NCI-H2107 treated with DMSO at 0.1 percent for 48 hours (cell line): ENCODE measurements at regions not wholly inside any gene's neighbourhood (a gene's known extent, or its start where the extent isn't known, plus 50 kb on each side); places are given as distances from the start of the nearest gene placed in this dataset.

Experiments used
- DNase-seq: peaks from one replicate; lab custom pipeline; 2025; ENCODE audit not compliant: unreplicated experiment; lab: John Stamatoyannopoulos, UW

DNA sequence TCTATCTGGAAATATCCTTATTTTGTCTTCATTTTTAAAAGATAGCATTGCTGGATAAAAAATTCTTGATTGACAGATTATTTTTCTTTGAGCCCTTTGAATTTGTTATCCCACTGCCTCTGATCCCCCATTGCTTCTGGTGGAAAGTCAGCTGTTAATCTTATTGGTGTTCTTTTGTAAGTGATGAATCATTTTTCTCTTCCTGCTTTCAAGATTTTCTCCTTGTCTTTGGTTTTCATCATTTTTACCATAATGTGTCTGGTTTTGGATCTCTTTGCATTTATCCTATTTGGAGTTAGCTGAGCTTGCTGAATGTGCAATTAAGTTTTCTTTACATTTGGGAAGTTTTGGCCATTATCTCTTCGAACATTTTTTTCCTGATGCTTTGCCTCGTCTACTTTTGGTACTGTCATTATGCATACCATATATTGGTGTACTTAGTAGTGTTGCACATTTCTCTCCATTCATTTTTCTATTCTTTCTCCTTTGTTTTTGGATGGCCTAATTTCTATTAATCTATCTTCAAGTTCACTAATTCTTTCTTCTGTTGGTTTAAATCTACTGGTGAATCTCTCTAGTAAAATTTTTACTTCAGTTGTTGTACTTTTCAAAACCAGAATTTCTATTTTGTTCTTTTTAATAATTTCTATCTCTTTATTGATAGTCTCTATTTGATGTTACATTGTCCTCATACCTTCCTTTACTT, 440.0 kb upstream of the PROK2 start:
- no peak for DNase-seq

DNA sequence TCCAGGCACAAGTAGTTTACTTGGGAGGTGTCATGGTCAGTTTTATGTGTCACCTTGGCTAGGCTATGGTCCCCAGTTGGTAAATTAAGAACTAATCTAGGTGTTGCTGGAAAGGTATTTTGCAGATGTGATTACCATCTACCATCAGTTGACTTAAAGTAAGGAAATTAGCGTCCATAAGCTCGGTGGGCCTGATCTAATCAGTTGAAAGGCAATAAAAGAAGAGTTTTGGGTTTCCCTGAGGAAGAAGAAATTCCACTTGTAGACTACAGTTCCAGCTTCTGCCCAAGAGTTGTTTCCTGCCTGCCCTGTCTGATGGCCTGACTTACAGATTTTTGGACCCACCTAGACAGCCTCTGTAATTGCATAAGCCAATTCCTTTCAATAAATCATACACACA, 438.7 kb upstream of the PROK2 start:
- no peak for DNase-seq

DNA sequence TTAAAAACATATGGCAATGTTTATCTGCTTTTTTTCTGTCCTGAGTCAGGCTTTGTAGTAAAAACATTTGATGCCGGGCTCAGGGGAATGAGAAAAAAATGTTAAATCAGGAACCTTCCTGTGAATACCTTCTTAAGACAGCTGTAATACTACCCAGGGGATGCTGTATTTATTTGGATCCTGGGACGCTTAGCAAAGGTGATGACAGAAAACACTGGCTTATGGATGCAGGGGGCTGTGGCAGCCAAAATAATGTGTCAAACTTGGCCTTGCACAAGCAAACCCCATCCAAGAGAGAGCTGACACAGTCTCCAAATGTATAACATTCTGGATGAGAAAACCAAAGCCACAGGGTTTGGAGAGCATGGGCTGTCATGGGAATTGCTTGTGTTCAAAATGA, 438.2 kb upstream of the PROK2 start:
- no peak for DNase-seq

DNA sequence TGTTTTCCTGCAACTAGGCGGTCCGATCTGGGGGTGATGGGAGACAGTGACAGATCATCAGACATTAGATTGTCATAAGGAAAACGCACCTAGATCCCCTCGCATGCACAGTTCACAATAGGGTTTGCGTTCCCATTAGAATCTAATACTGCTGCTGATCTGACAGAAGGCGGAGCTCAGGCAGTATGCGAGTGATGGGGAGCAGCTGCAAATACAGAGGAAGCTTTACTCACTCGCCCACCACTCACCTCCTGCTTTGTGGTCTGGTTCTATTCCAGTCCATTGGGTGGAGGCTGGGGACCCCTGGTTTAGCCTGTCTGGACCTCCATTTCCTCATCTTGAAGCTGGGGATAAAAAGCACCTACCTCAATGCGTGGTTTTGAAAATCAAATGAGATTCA, 437.5 kb upstream of the PROK2 start:
- DNase-seq = no peak

DNA sequence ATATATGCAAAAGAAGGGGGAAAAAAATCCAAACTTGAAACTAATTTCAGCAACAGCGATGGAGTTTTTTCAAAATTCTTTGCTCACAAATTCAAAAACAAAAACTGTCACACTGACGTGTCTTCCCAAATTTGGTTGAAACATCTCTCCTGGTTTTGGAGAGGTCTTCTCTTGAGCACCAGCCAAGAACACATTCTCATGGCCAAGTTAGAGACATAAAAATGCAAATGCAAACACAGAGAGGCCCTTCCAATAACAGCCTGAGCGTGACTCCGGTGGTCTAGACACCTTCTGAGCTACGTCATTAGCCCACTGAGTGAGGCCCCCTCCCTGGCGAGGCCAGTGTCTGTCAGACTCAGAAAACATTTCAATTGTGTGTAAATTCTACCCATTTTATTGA, 436.0 kb upstream of the PROK2 start:
- no peak for DNase-seq

DNA sequence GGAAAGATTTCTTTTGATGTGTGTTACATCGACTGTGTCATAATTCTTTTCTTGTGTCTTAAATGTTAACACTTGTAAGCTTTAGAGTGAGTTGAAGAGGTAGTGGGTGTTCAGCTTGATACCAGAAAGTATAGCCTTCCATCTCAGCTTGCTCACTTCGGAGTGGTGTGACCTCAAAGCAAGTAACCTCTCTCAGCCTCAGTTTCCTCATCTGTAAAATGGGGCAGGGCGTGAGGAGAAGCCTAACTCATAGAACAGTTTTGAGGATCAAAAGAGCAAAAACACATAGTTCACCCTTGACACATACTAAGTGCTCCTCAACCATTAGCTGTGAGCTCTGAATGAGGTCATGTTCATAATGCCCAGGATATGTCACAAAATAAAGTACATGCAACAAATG, 434.8 kb upstream of the PROK2 start:
- no peak for DNase-seq

DNA sequence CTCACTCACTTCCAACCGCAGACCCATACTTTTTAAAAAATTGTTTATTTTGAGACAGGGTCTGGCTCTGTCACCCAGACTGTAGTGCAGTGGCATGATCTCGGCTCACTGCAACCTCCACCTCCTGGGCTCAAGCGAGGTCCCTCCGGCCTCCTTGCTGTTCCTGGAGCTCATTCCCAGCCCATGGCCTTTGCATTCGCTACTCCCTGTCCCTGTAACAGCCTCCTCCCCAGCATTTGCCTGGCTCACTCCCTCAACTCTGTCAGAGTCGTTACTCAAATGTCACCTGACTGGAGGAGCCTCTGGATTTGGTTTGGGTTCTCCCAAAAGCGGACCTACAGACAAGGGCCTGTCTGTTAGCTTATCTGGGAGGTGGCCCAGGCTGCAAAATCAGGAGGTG, 432.6 kb upstream of the PROK2 start:
- no peak for DNase-seq

DNA sequence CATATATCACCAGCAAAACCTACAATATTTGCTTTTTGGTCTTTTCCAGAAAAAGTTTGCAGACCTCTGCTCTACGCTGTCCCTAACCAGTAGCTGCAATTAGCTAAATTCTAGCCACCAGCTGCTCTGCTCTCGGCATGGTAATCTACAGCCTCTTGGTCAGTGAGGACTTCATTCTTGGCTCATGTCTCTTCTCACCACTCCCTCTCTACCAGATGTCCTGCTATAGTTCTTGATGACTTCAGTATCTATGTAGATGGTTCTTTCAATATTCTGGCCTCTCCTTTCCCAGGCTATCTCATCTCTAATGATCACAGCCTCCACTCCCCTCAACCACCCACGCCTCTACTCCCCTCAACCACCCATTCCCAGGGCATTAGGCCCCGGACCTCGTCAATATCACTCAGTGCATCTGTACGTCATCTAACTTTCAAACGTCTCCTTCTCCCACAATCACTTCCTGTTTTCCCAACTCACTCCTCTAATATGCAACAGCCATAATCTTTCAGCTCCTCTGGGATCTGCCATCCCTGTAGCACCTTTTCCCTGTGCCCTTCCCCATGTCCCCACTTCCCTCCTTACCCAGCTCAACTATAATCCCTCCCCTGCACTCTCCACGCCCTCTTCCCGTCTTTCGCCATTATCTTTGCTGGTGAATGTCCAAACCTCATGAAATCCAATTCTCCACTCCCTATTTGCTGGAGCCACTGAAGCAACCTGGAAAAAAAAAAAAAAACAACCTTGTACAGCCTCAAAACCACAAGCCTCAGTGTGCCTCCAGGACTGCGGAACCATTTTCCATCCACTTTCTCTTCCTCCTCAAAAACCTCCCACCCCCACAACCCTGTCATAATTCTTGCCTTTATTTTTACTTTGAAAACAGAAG, 429.4 kb upstream of the PROK2 start:
- no peak for DNase-seq

DNA sequence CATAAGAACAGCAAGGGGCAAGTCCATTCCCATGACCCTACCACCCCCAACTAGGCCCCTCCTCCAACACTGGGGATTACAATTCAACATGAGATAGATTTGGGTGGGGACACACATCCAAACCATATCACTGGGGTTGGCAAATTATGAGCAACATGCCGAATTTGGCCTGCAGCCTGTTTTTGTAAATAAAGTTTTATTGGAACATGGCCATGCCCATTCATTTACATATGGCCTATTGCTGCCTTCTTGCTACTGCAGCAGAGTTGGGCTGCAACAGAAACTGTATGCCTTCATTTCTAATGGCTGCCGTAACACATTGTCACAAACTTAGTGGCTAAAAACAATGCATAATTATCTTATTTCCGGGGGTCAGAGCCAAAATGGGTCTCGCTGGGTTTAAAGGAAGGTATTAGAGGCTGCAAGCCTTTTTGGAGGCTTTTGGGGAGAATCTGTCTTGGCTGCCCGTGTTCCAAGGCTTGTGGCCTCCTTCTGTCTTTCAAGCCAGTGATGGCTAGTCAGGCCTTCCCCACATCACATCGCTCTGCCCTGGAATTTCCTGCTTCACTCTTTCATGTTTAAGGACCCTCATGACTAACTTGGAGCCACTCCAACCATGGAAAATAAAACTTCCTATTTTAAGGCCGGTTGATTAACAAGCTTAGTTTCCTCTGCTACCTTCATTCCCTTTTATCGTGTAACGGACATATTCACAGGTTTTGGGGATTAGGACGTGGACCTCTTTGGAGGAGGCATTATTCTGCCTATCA, 428.5 kb upstream of the PROK2 start:
- no peak for DNase-seq

DNA sequence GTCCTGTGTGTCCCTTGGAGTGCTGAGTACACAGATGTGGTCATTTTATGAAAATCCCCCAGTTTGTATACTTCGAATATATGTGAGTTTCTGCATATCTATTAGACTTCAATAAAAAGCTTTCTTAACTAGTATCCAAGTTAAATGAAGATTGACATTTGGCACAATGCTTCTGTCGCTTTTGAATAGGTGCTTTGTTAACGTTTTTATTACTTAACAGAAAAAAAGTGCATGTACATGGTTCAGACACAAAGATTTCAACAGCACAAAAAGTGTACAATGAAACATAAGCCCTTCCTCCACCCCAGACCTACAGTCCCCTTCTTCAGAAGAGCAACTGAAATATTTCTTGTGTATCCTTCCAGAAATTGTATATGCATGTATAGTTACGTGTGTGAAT, 427.4 kb upstream of the PROK2 start:
- DNase-seq = no peak

DNA sequence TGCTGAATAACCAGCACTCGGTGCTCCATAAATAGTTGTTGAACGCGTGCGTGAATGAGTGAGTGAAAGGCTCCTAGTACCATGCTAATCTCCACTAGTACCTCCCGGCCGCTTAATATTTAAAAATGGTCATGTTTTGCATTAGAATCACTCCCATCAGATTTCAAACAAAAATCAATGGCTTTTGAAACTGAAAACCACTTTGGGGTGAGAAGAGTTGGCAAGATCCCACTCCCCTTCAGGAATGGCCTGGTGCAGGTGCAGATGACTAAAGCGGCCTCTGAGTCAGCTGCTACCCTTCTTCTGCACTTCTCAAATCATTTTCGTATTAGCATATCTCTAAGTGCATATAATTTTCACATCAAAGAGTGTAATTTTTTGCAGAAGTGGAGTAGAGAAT, 425.3 kb upstream of the PROK2 start:
- DNase-seq = no peak

DNA sequence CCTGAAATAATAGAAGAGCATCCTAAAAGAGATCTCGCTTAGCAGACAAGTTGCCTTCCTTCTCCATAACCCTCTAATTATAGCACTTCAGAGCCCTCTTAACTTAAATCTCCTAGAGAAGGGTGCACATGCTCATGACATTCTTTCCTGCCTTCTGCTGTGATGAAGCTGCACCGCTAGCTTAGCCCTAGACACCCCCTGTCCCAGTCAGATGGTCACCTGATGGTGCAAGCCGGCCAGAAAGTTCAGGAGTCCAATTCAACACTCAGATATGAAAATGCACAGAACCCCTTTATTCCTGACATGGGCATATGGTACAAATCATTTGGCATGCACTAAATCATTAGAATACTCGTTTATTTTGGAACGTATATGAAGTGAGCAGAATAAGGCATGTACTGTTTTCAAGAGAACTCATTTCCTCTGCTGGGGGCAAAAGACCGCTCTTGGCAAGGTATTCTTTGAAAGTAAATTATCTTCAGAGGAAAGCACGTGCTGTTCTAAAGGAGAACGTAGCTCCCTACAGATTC, 420.4 kb upstream of the PROK2 start:
- DNase-seq = no peak

DNA sequence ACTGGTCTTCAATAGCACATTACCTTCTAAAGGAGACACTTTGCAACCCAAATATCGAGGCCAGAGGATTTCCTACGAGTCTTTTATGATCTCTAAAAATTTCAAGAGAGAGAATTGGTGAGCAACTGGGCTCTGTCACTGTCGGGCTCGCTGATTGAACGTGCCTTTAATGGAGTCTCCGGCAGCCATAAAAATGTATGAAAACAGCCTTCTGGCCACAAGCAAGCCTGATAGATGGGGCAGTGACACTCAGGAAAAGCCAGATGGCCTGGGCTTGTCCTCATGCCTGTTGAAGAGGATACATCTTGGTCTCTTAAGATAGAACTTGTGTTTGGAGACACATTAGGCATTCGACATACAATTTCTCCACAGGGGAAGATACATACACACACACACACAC, 419.5 kb upstream of the PROK2 start:
- DNase-seq = no peak

DNA sequence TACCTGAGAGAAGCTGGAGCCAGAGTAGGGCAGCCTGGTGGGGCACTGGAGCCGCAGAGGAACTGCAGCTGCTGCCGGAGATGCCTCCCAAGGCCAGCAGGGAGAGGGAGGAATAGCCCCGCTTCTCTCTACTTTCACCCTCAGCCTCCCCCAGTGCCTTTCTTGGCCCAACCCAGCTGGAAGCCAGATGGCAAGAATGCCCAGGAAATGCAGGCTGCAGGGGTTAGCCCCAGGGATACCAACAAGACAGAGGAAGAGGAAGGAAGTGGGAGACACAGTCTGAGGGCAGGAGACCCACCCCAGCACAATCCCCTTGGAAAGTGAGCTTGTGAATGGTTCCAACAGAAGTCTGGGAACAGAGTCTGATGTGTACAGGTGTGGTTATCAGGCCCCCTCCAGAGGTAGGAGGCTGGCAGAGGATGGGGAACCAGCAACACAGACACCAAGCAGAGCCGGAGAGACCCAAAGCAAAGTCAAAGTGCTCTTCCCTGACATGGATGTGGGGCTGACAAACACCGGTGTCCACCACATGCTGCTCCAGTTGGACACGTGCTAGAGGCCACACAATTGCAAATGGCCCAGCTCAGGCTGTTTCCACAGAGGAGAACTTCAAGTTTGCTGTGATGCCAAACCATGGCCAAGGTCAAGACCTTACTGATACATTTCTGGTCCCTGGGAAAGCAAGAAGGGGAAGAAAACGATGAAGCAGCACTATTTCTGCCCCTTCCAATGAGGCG, 418.8 kb upstream of the PROK2 start:
- DNase-seq = no peak

DNA sequence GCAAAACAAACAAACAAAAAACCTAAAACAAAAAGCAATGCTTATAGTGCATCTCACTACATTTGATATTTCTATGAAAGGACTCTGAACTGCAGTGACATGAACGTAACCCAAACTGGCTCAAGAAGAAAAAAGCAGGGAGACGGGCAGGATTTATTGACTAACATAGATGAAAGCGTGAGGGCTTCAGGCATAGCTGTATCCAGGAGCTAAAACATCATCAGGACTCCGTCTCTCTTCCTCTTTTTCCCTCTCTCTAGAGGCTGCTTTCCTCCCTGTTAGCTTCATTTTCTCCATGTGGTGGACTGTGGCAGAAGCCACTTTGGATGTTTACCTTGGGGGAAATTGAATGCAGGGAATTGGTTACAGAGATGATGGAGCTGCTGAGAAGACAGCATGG, 418.2 kb upstream of the PROK2 start:
- DNase-seq = no peak

DNA sequence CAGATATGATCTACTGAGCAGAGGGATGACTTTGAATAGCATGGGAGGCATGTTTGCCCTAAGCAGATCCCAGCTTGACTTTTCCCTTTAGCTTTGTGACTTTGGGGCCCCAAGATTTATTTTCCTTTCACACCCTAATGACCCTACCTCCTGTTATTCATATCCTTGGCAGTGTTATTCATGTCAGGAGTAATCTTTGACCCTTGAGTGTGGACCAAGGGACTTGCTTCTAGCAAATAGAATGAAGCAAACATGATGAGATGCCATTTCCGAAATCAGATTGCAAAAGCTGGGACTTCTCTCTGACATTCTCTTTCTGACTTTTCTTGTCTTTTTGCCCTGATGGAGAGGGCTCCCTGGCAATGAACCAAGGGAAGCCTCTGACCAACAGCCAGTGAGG, 415.4 kb upstream of the PROK2 start:
- DNase-seq = no peak

DNA sequence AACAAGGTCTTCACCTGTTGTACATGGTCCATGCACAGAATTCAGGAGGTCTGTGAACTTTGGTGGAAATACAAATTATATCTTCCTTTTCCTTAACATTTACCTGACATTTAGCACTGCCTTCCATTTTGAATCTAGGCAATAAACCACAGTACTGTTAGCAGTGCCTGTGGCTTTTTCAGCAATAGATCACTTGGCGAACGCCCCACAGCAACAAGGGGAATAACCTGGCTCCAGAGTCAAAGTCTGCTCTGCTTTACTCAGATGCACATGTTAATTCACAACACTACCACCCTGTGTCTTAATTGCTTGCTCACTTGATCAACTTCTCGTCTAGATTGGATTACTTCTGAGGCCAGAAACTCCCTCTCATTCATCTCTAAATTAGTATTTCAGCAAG, 414.6 kb upstream of the PROK2 start:
- DNase-seq = no peak

DNA sequence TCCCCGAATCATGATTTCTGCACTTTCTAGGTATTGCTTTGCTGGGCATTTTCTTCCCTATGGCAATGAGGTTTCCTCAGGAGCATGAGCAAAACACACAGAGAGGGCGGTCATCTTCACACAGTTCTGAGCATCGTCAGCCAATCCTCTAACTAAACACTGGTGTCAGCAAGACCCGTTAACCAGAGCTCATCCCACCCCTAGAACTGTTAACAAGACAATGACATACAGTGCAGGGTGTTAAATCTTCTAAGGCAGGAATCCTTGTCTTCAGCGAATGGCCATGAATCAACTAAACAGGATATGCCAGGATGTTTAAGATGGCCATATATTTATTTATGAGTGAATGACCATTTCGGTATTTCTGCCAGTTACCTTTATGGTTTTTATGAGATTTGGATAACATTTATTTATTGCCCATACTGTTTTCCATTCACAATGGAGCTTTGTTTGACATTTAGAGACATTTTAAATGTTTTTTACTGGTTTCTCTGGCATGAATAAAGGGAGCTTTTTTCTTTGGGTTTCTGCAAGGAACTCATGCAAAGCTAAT, 411.5 kb upstream of the PROK2 start:
- no peak for DNase-seq

DNA sequence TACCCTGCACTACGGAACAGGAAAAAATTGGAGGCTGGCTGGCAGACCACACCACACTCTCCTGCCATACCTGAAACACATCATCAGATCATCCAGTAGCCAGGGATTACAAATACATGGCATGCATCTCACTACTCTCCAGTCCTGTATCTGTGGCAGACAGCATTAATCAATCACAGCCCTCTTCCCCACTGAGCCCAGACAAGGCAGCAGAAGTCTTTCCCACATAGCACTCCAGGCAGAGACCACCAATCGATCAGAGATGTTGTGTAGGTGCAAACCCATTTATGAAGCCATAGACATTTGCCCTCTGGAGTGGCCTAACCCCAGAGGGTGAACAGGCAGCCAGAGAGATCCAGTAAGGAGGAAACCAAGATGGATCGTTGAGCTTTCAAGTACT, 410.9 kb upstream of the PROK2 start:
- no peak for DNase-seq

DNA sequence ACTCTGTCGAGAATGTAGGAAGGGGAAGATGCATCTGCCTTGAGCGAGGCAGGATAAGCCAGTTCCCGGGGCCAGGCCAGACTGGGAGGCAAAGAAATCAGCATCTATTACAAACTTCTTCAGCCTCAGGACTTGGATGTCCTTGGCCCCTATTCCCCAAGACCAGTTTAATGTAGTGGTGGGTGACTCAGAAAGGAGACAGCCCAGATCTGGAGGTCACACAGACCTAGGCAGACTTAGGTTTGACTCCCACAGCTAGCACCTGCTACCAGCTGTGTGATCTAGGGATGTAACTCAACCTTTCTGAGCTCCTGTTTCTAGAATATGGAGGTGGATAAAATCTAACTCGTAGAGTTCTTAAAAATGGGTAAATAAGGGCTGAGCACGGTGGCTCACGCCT, 409.5 kb upstream of the PROK2 start:
- DNase-seq = no peak
